ENCODE measurements at regions not wholly inside any gene's neighbourhood (a gene's known extent, or its start where the extent isn't known, plus 50 kb on each side); places are given as distances from the start of the nearest gene placed in this dataset.

DNA sequence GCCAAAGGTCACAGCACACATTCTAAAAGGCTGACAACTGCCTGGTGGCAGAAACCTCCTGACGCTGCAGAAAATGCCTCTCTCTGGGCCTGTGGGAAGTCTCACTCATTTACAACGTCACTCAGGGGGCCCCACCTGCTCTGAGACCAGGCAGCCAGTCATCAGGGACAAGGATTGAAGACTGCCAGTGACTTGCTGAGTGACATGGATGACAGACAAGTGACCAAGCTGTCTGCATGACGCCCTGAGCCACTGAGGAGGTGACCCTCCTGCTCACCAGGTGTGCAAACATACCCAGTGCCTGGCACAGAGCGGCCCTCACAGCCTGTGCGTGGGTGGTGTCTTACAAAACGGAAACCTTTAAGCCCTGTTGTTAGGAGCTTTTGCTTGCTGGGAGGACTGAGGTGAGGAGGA, 392.4 kb downstream of the TNS1 start:
- Histone ChIP-seq H3F3A (ENCODE audit: control insufficient read depth, insufficient read depth) (no peaks in the 10 kb centered on the region), H3K27ac (ENCODE audit: low read depth, low read length) (no peak overlapping the region), H3K79me2 (ENCODE audit: control insufficient read depth, low read length) (no peaks in the 10 kb centered on the region), H3K27me3 (ENCODE audit: control insufficient read depth, low read length) (peaks cover 5% of the 10 kb centered on the region; the same call in 1 of the 2 replicates), H3K9me3 (ENCODE audit: control insufficient read depth, insufficient read depth, low read length) (no peaks in the 10 kb centered on the region), H4K20me1 (ENCODE audit: control insufficient read depth, insufficient read depth, low read depth, low read length) (no peaks in the 10 kb centered on the region), H3K4me2 (ENCODE audit: low read length) (no peak overlapping the region), H3K9me2 (replicated peaks; ENCODE audit: control insufficient read depth, low read length) (no peaks in the 10 kb centered on the region), H3K36me3 (ENCODE audit: control insufficient read depth, low read length) (no peaks in the 10 kb centered on the region), H3K4me1 (ENCODE audit: control insufficient read depth, low read length) (no peaks in the 10 kb centered on the region), H3K4me3 (ENCODE audit: low read length) (no peak overlapping the region)
- TF ChIP-seq EZH2phosphoT487 (IDR thresholded peaks at IDR 0.05; ENCODE audit: borderline replicate concordance, low read length) = no peak
- no peak for TF ChIP-seq CTCF (IDR thresholded peaks at IDR 0.05; ENCODE audit: low read depth, low read length, poor library complexity, severe bottlenecking)

DNA sequence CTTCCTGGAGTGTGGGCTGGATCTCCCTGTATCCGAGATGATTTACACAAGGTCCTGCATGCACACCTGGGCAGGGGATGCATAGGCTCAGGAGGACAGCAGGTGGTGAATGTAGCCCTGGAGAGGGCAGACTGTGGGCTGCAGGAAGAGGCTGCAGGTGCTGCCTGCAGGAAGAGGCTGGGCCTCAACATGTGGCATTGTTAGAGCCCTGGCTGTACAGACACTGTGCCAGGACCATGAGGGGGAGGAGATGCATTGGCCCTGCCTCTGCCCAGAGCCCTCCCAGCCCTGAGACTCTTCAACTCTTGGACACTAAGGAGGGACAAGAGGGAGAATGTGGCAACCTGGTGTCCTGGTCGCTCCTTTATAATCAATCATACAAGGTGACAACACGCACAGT, 392.8 kb downstream of the TNS1 start:
- Histone ChIP-seq H3K9me3 (ENCODE audit: control insufficient read depth, insufficient read depth, low read length) (no peaks in the 10 kb centered on the region), H3K27me3 (ENCODE audit: control insufficient read depth, low read length) (peaks cover 5% of the 10 kb centered on the region; the same call in 1 of the 2 replicates), H3K79me2 (ENCODE audit: control insufficient read depth, low read length) (no peaks in the 10 kb centered on the region), H3K4me3 (ENCODE audit: low read length) (no peak overlapping the region), H3K36me3 (ENCODE audit: control insufficient read depth, low read length) (no peaks in the 10 kb centered on the region), H3K9me2 (replicated peaks; ENCODE audit: control insufficient read depth, low read length) (no peaks in the 10 kb centered on the region), H3F3A (ENCODE audit: control insufficient read depth, insufficient read depth) (no peaks in the 10 kb centered on the region), H3K4me2 (ENCODE audit: low read length) (no peak overlapping the region), H4K20me1 (ENCODE audit: control insufficient read depth, insufficient read depth, low read depth, low read length) (no peaks in the 10 kb centered on the region), H3K4me1 (ENCODE audit: control insufficient read depth, low read length) (no peaks in the 10 kb centered on the region), H3K27ac (ENCODE audit: low read depth, low read length) (no peak overlapping the region)
- TF ChIP-seq CTCF (IDR thresholded peaks at IDR 0.05; ENCODE audit: low read depth, low read length, poor library complexity, severe bottlenecking) (no peak), EZH2phosphoT487 (IDR thresholded peaks at IDR 0.05; ENCODE audit: borderline replicate concordance, low read length) (no peak)

DNA sequence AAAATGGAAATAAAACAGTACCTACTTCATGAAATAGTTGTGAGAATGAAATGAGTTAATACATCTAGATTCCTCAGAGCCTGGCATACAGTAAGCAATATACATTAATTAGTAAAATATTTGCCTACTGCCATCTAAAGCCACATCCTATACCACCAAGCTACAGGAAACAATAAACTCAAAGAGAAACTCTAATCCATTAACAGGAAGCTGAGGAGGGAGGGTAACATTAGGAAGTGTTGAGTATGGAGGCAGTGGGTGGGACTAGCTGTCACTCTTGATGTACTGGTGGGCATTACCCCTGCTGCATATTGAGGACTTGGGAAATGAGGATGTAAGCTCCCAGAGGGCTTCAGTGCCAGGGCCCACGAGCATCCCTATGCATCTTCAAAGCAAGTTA, 396.5 kb downstream of the TNS1 start:
- no peak overlapping the region for H3K4me3 ChIP-seq (ENCODE audit: low read length)
- no peaks in the 10 kb centered on the region for H3K79me2 ChIP-seq (ENCODE audit: control insufficient read depth, low read length)
- H3K36me3 ChIP-seq (ENCODE audit: control insufficient read depth, low read length) = no peaks in the 10 kb centered on the region
- H3K27me3 ChIP-seq (ENCODE audit: control insufficient read depth, low read length) = peaks cover 8% of the 10 kb centered on the region
- no peak overlapping the region for H3K27ac ChIP-seq (ENCODE audit: low read depth, low read length)
- no peaks in the 10 kb centered on the region for H3K9me3 ChIP-seq (ENCODE audit: control insufficient read depth, insufficient read depth, low read length)
- H3F3A ChIP-seq (ENCODE audit: control insufficient read depth, insufficient read depth) = no peaks in the 10 kb centered on the region
- no peaks in the 10 kb centered on the region for H3K9me2 ChIP-seq (replicated peaks; ENCODE audit: control insufficient read depth, low read length)
- no peaks in the 10 kb centered on the region for H4K20me1 ChIP-seq (ENCODE audit: control insufficient read depth, insufficient read depth, low read depth, low read length)
- H3K4me1 ChIP-seq (ENCODE audit: control insufficient read depth, low read length) = no peaks in the 10 kb centered on the region
- no peak for TF ChIP-seq EZH2phosphoT487 (IDR thresholded peaks at IDR 0.05; ENCODE audit: borderline replicate concordance, low read length)
- TF ChIP-seq CTCF (IDR thresholded peaks at IDR 0.05; ENCODE audit: low read depth, low read length, poor library complexity, severe bottlenecking) = no peak
- H3K4me2 ChIP-seq (ENCODE audit: low read length) = no peak overlapping the region

Data from DOHH2 (cell line).